Lower lobe of right lung (tissue), 2 donors: ENCODE measurements at regions not wholly inside any gene's neighbourhood (a gene's known extent, or its start where the extent isn't known, plus 50 kb on each side); places are given as distances from the start of the nearest gene placed in this dataset.

ENCODE experiments used
- ATAC-seq, 2 donors: fragments of 200-7000 bp; cut with Tn5 transposase; one replicate each; pipeline ENCODE4 v1.9.1; 2020 to 2022; ENCODE audit warnings: mild to moderate bottlenecking in 2 of 2, moderate library complexity in 2 of 2
- DNase-seq: peaks from one replicate; pipeline ENCODE4 v3.0.0-alpha.2; 2020
- H3K27ac ChIP-seq: fragments of 200-600 bp; one replicate; pipeline ENCODE4 v1.8.0; 2022
- H3K27me3 ChIP-seq: fragments of 200-600 bp; one replicate; pipeline ENCODE4 v1.8.0; 2022; ENCODE audit warnings: low read depth
- H3K36me3 ChIP-seq: fragments of 200-600 bp; one replicate; pipeline ENCODE4 v1.8.0; 2022; ENCODE audit warnings: mild to moderate bottlenecking
- H3K4me1 ChIP-seq: fragments of 200-600 bp; one replicate; pipeline ENCODE4 v1.8.0; 2022
- H3K4me3 ChIP-seq: fragments of 200-600 bp; one replicate; pipeline ENCODE4 v1.8.0; 2022; ENCODE audit warnings: mild to moderate bottlenecking
- H3K9me3 ChIP-seq: fragments of 200-600 bp; one replicate; pipeline ENCODE4 v1.8.0; 2022
- intact Hi-C: fragments of 100-400 bp; cut with DNase I; formaldehyde crosslinking; loops from one replicate; pipeline ENCODE4 v1.11.0; 2022
- TF ChIP-seq, protein P1 (sequence below): fragments of 200-600 bp; IDR thresholded peaks from one replicate; pipeline ENCODE4 v1.8.0; 2022; ENCODE audit warnings: antibody characterized with exemption, mild to moderate bottlenecking
- donor health status: DM: no; HTN: yes; CAD: no; lungs with severe emphysema.

DNA sequence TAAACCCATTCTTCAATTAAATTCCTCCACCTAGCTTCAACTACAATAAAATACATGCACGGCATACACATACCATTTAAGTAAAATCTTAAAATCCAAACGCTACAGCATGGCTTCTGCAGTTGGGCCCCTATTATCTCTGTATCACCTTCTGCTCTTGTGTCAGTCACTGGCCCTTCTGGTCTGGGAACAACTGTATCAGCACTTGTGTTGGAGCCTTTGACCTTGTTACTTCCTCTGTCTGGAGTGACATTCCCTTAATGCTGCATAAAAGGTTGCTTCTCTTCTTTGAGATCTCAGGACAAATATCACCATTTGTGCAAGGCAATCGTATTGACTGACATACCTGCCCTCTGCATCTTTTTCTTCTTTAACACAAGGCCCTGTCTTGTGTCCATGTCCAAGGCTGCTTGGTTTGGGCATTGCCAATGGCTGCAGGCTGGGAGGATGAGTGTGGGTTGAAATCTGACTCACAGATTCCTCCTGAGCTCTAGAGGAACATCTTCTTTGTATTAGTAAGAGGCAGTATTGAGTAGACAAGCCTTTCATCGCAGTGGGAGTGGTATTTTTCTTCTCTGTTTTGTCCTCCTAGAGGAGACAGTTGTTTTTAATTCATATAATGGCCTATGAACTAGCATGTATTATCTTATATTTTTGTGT is 267.8 kb upstream of the TRIB2 start:
- intact Hi-C loops: no loop called here
- Histone ChIP-seq H3K4me1 (peaks cover 13% of the 10 kb centered on the region), H3K9me3 (no peaks in the 10 kb centered on the region), H3K27me3 (no peaks in the 10 kb centered on the region), H3K36me3 (no peaks in the 10 kb centered on the region), H3K27ac (no peak overlapping the region), H3K4me3 (no peak overlapping the region)
- no peak for DNase-seq
- TF ChIP-seq, protein P1, sequence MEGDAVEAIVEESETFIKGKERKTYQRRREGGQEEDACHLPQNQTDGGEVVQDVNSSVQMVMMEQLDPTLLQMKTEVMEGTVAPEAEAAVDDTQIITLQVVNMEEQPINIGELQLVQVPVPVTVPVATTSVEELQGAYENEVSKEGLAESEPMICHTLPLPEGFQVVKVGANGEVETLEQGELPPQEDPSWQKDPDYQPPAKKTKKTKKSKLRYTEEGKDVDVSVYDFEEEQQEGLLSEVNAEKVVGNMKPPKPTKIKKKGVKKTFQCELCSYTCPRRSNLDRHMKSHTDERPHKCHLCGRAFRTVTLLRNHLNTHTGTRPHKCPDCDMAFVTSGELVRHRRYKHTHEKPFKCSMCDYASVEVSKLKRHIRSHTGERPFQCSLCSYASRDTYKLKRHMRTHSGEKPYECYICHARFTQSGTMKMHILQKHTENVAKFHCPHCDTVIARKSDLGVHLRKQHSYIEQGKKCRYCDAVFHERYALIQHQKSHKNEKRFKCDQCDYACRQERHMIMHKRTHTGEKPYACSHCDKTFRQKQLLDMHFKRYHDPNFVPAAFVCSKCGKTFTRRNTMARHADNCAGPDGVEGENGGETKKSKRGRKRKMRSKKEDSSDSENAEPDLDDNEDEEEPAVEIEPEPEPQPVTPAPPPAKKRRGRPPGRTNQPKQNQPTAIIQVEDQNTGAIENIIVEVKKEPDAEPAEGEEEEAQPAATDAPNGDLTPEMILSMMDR: no peak
- ATAC-seq: no peak

DNA sequence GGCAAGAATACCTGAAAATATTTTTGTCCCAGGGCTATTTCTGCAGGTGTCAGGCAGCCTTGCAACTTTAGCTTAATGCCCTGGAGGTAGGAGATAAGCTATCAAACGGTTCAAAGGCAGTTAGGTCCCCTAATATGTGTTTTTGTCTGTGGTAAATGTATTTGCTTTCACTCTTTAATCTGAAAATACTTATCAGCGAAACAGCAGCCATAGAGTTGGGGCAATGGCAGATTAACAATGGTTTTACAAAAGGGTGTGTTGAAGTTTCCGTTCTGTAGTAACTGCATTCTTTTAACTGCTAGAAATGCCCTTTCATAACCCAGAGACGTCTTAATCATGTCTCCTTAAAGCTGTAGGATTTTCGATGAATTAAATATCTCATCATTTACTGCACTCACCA is 265.0 kb upstream of the TRIB2 start:
- H3K9me3 ChIP-seq: no peaks in the 10 kb centered on the region
- peak overlapping the region; percentile 53 for H3K27ac ChIP-seq
- DNase-seq: no peak
- H3K36me3 ChIP-seq: no peaks in the 10 kb centered on the region
- peak overlapping the region; percentile 28 for H3K4me3 ChIP-seq
- peaks cover 22% of the 10 kb centered on the region for H3K4me1 ChIP-seq
- no peak for ATAC-seq
- no peaks in the 10 kb centered on the region for H3K27me3 ChIP-seq
- TF ChIP-seq, protein P1: no peak
- intact Hi-C loops: no loop called here

- no peaks in the 10 kb centered on the region for H3K36me3 ChIP-seq
- TF ChIP-seq, protein P1: no peak
- H3K4me3 ChIP-seq: peak overlapping the region; percentile 28
- ATAC-seq (no peak), DNase-seq (no peak)
- intact Hi-C loops: no loop called here
- H3K27me3 ChIP-seq: no peaks in the 10 kb centered on the region
- H3K27ac ChIP-seq: peak overlapping the region; percentile 53
- no peaks in the 10 kb centered on the region for H3K9me3 ChIP-seq
- peaks cover 27% of the 10 kb centered on the region for H3K4me1 ChIP-seq
Observed at GRCh38 chr2:12452185-12452584, 264.6 kb upstream of the TRIB2 start.

DNA sequence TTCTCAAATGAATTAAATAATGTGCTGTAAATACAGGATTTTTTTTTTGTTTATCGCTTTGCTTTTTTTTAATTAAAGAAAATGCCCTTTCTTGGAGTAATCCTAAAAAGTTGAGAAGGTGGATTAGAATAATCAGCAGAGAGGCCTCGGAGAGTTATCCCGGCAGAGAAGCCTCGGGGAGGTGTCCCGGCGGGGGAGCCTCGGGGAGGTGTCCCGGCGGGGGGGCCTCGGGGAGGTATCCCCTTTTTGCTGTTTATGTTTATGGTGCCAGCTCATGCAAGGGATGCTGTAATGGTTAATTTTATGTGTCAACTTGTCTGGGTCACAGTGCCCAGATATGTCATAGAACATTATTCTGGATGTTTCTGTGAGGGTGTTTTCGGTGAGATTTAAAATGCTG is 263.0 kb upstream of the TRIB2 start:
- H3K4me1 ChIP-seq: peaks cover 36% of the 10 kb centered on the region
- no peak for DNase-seq
- intact Hi-C loops: no loop called here
- TF ChIP-seq, protein P1: no peak
- H3K9me3 ChIP-seq: no peaks in the 10 kb centered on the region
- no peak for ATAC-seq
- H3K4me3 ChIP-seq: no peak overlapping the region
- H3K27me3 ChIP-seq: no peaks in the 10 kb centered on the region
- H3K27ac ChIP-seq: no peak overlapping the region
- no peaks in the 10 kb centered on the region for H3K36me3 ChIP-seq

DNA sequence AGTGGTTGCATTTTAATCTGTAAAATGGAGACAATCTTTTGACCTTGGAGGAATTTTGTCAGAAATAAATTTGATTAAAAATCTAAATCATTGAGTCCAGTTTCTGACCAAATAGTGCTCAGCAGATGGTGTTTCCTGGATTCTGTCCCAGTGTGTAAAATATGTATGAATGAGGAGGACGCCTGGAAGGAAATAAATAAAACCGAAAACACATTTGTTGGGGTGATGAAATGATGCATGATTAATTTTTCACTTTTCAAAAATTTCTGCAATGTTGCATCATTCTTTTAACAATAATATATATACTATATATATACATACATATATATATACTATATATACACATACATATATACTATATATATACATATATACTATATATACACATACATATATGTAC is 261.1 kb upstream of the TRIB2 start:
- no peak for ATAC-seq
- DNase-seq: no peak
- intact Hi-C loops: no loop called here

More for the DNA sequence above, 261.1 kb upstream of the TRIB2 start:
- H3K36me3 ChIP-seq: no peaks in the 10 kb centered on the region
- no peaks in the 10 kb centered on the region for H3K27me3 ChIP-seq
- peaks cover 36% of the 10 kb centered on the region for H3K4me1 ChIP-seq
- no peak overlapping the region for H3K4me3 ChIP-seq
- no peaks in the 10 kb centered on the region for H3K9me3 ChIP-seq
- TF ChIP-seq, protein P1: no peak
- H3K27ac ChIP-seq: no peak overlapping the region
